GM23338 (cell line): ENCODE measurements at regions not wholly inside any gene's neighbourhood (a gene's known extent, or its start where the extent isn't known, plus 50 kb on each side); places are given as distances from the start of the nearest gene placed in this dataset.

ENCODE experiments used
- ATAC-seq: fragments of 200-7000 bp; cut with Tn5 transposase; 3 replicates; pipeline ENCODE4 v1.9.1; 2020
- DNase-seq: peaks from one replicate; pipeline ENCODE4 v3.0.0-alpha.2; 2015; ENCODE audit warnings: low spot score
- H2AFZ ChIP-seq: fragments of 200-600 bp; sonication (generic); 2 replicates; pipeline ENCODE4 v1.8.0; 2016; ENCODE audit warnings: antibody characterized with exemption, mild to moderate bottlenecking, moderate library complexity
- H3F3A ChIP-seq: fragments of 200-600 bp; sonication (generic); replicated peaks from 2 replicates; pipeline ENCODE4 v1.8.0; 2017; ENCODE audit warnings: antibody characterized with exemption, mixed run types, low read depth
- H3K27ac ChIP-seq: fragments of 200-600 bp; sonication (generic); 2 replicates; pipeline ENCODE4 v1.6.1; 2016; ENCODE audit warnings: low read depth
- H3K27me3 ChIP-seq: fragments of 200-600 bp; sonication (generic); 2 replicates; pipeline ENCODE4 v1.8.0; 2016; ENCODE audit warnings: mild to moderate bottlenecking, mixed run types, moderate library complexity; ENCODE audit not compliant: insufficient read depth
- H3K36me3 ChIP-seq: fragments of 200-600 bp; sonication (generic); 2 replicates; pipeline ENCODE4 v1.8.0; 2016; ENCODE audit warnings: mild to moderate bottlenecking; ENCODE audit not compliant: insufficient read depth
- H3K4me1 ChIP-seq: fragments of 200-600 bp; sonication (generic); 2 replicates; pipeline ENCODE4 v1.8.0; 2016; ENCODE audit warnings: mild to moderate bottlenecking, moderate library complexity; ENCODE audit not compliant: insufficient read depth
- H3K4me2 ChIP-seq: fragments of 200-600 bp; sonication (generic); 2 replicates; pipeline ENCODE4 v1.7.1; 2017; ENCODE audit warnings: mixed run types
- H3K4me3 ChIP-seq: fragments of 200-600 bp; sonication (generic); 2 replicates; pipeline ENCODE4 v1.6.1; 2016; ENCODE audit warnings: mixed run types
- H3K79me2 ChIP-seq: fragments of 200-600 bp; sonication (generic); replicated peaks from 2 replicates; pipeline ENCODE4 v1.8.0; 2017; ENCODE audit warnings: mild to moderate bottlenecking; ENCODE audit not compliant: insufficient read depth
- H3K9me2 ChIP-seq: fragments of 200-600 bp; sonication (generic); 2 replicates; pipeline ENCODE4 v1.8.0; 2017; ENCODE audit not compliant: insufficient read depth
- H4K20me1 ChIP-seq: fragments of 200-600 bp; sonication (generic); replicated peaks from 2 replicates; pipeline ENCODE4 v1.8.0; 2017; ENCODE audit warnings: mild to moderate bottlenecking; ENCODE audit not compliant: insufficient read depth
- H3K27ac Mint-ChIP-seq: 2 replicates; pipeline ENCODE4 v1.8.0; 2020; ENCODE audit warnings: inconsistent platforms, mild to moderate bottlenecking, moderate library complexity, mixed read lengths
- H3K27me3 Mint-ChIP-seq: 3 replicates; pipeline ENCODE4 v1.8.0; 2022; ENCODE audit warnings: low read depth, mild to moderate bottlenecking, moderate library complexity, mixed read lengths, inconsistent platforms; ENCODE audit not compliant: insufficient read depth, poor library complexity
- H3K36me3 Mint-ChIP-seq: 3 replicates; pipeline ENCODE4 v1.8.0; 2021; ENCODE audit warnings: low read depth, mild to moderate bottlenecking, inconsistent platforms, moderate library complexity, mixed read lengths
- H3K4me1 Mint-ChIP-seq: 3 replicates; pipeline ENCODE4 v1.8.0; 2020; ENCODE audit warnings: mild to moderate bottlenecking, inconsistent platforms, mixed read lengths
- H3K4me3 Mint-ChIP-seq: 3 replicates; pipeline ENCODE4 v1.8.0; 2021; ENCODE audit warnings: moderate library complexity, mild to moderate bottlenecking, inconsistent platforms, mixed read lengths
- H3K9me3 Mint-ChIP-seq: 3 replicates; pipeline ENCODE4 v1.8.0; 2020; ENCODE audit warnings: moderate library complexity, mild to moderate bottlenecking, inconsistent platforms, mixed read lengths
- CREB1 ChIP-seq: fragments of 250-450 bp; sonication (Bioruptor Pico); IDR thresholded peaks from 2 replicates; pipeline ENCODE4 v1.5.0; 2020; ENCODE audit warnings: low read depth, mild to moderate bottlenecking, moderate library complexity
- CTCF ChIP-seq, 2 experiments: fragments of 200-600 bp in 1 of 2; sonication (generic) in 1 of 2; conservative IDR thresholded peaks; 2 replicates each; pipeline versions ENCODE4 v1.5.1 to v1.6.1; 2016 to 2017; ENCODE audit warnings: antibody characterized with exemption in 2 of 2, low read depth in 2 of 2, mild to moderate bottlenecking in 2 of 2, moderate library complexity in 1 of 2
- EZH2 ChIP-seq: fragments of 200-600 bp; sonication (generic); IDR thresholded peaks from one replicate; pipeline ENCODE4 v1.8.0; 2017; ENCODE audit warnings: antibody characterized with exemption, mild to moderate bottlenecking, low read depth; ENCODE audit not compliant: unreplicated experiment
- JUNB ChIP-seq: IDR thresholded peaks from one replicate; pipeline ENCODE4 v1.6.1; 2016; ENCODE audit warnings: antibody characterized with exemption; ENCODE audit not compliant: unreplicated experiment
- NANOG ChIP-seq: IDR thresholded peaks from 2 replicates; pipeline ENCODE4 v1.6.1; 2016; ENCODE audit warnings: antibody characterized with exemption, borderline replicate concordance
- ZNF331 ChIP-seq: fragments of 250-450 bp; sonication (Bioruptor Pico); IDR thresholded peaks from 2 replicates; pipeline ENCODE4 v1.5.0; 2020; ENCODE audit warnings: low read depth, mild to moderate bottlenecking, moderate library complexity
- ZNF462 ChIP-seq: fragments of 250-450 bp; sonication (Bioruptor Pico); IDR thresholded peaks from 2 replicates; pipeline ENCODE4 v1.5.0; 2020; ENCODE audit warnings: mild to moderate bottlenecking, moderate library complexity

- H4K20me1 ChIP-seq: no peaks in the 10 kb centered on the region
- Mint-ChIP-seq H3K4me3 (no peak overlapping the region), H3K27ac (no peak overlapping the region), H3K4me1 (no peaks in the 10 kb centered on the region), H3K36me3 (peaks cover 7% of the 10 kb centered on the region; the same call in 2 of the 3 replicates), H3K27me3 (peaks cover 5% of the 10 kb centered on the region), H3K9me3 (peaks cover 85% of the 10 kb centered on the region)
- TF ChIP-seq JUNB: no peak
- no peak for TF ChIP-seq NANOG
- no peaks in the 10 kb centered on the region for H3K4me1 ChIP-seq
- DNase-seq (no peak), ATAC-seq (no peak)
- no peaks in the 10 kb centered on the region for H3K27me3 ChIP-seq
- no peaks in the 10 kb centered on the region for H3K79me2 ChIP-seq
- H3K27ac ChIP-seq: no peak overlapping the region
- no peaks in the 10 kb centered on the region for H3K36me3 ChIP-seq
- 0 out of 2 replicates have a peak, but pooled peaks cover under 1% of the 10 kb centered on the region for H3K9me2 ChIP-seq
- H3K4me2 ChIP-seq: no peak overlapping the region
- H2AFZ ChIP-seq: no peak overlapping the region
- no peaks in the 10 kb centered on the region for H3F3A ChIP-seq
- no peak overlapping the region for H3K4me3 ChIP-seq
These were observed 162.0 kb upstream of the SOX11 start for GRCh38 chr2:5530011-5530696.

- H3K79me2 ChIP-seq: no peaks in the 10 kb centered on the region
- H3K4me1 Mint-ChIP-seq: peaks cover 4% of the 10 kb centered on the region; the same call in 2 of the 3 replicates
- H3K27me3 ChIP-seq: no peaks in the 10 kb centered on the region
- H3K27ac ChIP-seq: no peak overlapping the region
- peaks cover 10% of the 10 kb centered on the region; the same call in 2 of the 3 replicates for H3K36me3 Mint-ChIP-seq
- H3K4me3 Mint-ChIP-seq: no peak overlapping the region
- no peaks in the 10 kb centered on the region for H3K36me3 ChIP-seq
- 0 out of 2 replicates have a peak, but pooled peaks cover 3% of the 10 kb centered on the region for H3K9me2 ChIP-seq
- no peak overlapping the region for H3K4me3 ChIP-seq
- H3K27me3 Mint-ChIP-seq: peaks cover 5% of the 10 kb centered on the region
- no peak for ATAC-seq
- no peak overlapping the region for H3K4me2 ChIP-seq
- TF ChIP-seq EZH2 (no peak), CREB1 (no peak)
- no peaks in the 10 kb centered on the region for H3F3A ChIP-seq
- H3K4me1 ChIP-seq: 0 out of 2 replicates have a peak, but pooled peaks cover 3% of the 10 kb centered on the region
- no peak overlapping the region for H2AFZ ChIP-seq
- no peak for DNase-seq
- no peaks in the 10 kb centered on the region for H4K20me1 ChIP-seq
- no peak overlapping the region for H3K27ac Mint-ChIP-seq
- peaks cover 74% of the 10 kb centered on the region for H3K9me3 Mint-ChIP-seq
These were observed 156.9 kb upstream of the SOX11 start for GRCh38 chr2:5535301-5535700.

GRCh38 chr2:5537180-5537688 lies 154.9 kb upstream of the SOX11 start:
- H2AFZ ChIP-seq: no peak overlapping the region
- Mint-ChIP-seq H3K27me3 (peaks cover 7% of the 10 kb centered on the region), H3K4me1 (peaks cover 4% of the 10 kb centered on the region; the same call in 2 of the 3 replicates), H3K36me3 (peaks cover 10% of the 10 kb centered on the region; the same call in 2 of the 3 replicates), H3K27ac (no peak overlapping the region), H3K4me3 (no peak overlapping the region), H3K9me3 (peaks cover 70% of the 10 kb centered on the region)
- H3K4me2 ChIP-seq: no peak overlapping the region
- no peaks in the 10 kb centered on the region for H3K79me2 ChIP-seq
- DNase-seq (no peak), ATAC-seq (no peak)
- no peaks in the 10 kb centered on the region for H3F3A ChIP-seq
- H3K36me3 ChIP-seq: no peaks in the 10 kb centered on the region
- H4K20me1 ChIP-seq: no peaks in the 10 kb centered on the region
- H3K4me1 ChIP-seq: 0 out of 2 replicates have a peak, but pooled peaks cover 3% of the 10 kb centered on the region
- 0 out of 2 replicates have a peak, but pooled peaks cover 3% of the 10 kb centered on the region for H3K9me2 ChIP-seq
- H3K27me3 ChIP-seq: no peaks in the 10 kb centered on the region
- H3K27ac ChIP-seq: no peak overlapping the region
- no peak overlapping the region for H3K4me3 ChIP-seq
- no peak for TF ChIP-seq ZNF331
- no peak for TF ChIP-seq CTCF (conservative IDR thresholded peaks at IDR 0.05; ENCODE audit: low read depth in 2 of 2)
- no peak for TF ChIP-seq ZNF462
- TF ChIP-seq NANOG: no peak
